Mucosa of descending colon (tissue), 3 donors: ENCODE measurements at regions not wholly inside any gene's neighbourhood (a gene's known extent, or its start where the extent isn't known, plus 50 kb on each side); places are given as distances from the start of the nearest gene placed in this dataset.
"Not testable (repeated sequence)": the region's sequence is repeated elsewhere in the genome, so short reads cannot be mapped to it uniquely, and the experiment has no call there.

ENCODE experiments used
- ATAC-seq: fragments of 200-7000 bp; cut with Tn5 transposase; one replicate; pipeline ENCODE4 v1.9.1; 2020; ENCODE audit warnings: mild to moderate bottlenecking, moderate library complexity
- DNase-seq, 3 donors: peaks; one replicate each; pipeline ENCODE4 v3.0.0-alpha.2; 2020
- H3K36me3 ChIP-seq: fragments of 200-600 bp; one replicate; pipeline ENCODE4 v1.8.0; 2021; ENCODE audit warnings: low read depth, mild to moderate bottlenecking
- H3K4me1 ChIP-seq: fragments of 200-600 bp; one replicate; pipeline ENCODE4 v1.8.0; 2021; ENCODE audit warnings: low read depth, mild to moderate bottlenecking
- H3K4me3 ChIP-seq: fragments of 200-600 bp; one replicate; pipeline ENCODE4 v1.8.0; 2021; ENCODE audit warnings: mild to moderate bottlenecking
- H3K9me3 ChIP-seq: fragments of 200-600 bp; one replicate; pipeline ENCODE4 v1.8.0; 2021; ENCODE audit warnings: mild to moderate bottlenecking
- CTCF ChIP-seq: fragments of 200-600 bp; IDR thresholded peaks from one replicate; pipeline ENCODE4 v1.8.0; 2022; ENCODE audit warnings: antibody characterized with exemption, mild to moderate bottlenecking
- intact Hi-C, 2 donors: fragments of 100-400 bp; cut with DNase I in 1 of 2; cut with micrococcal nuclease in 1 of 2; formaldehyde crosslinking; loops; one replicate each; pipeline versions ENCODE4 v1.11.0 to v1.11.1; 2022; cut with DNase I, micrococcal nuclease
- donor health status: DM: no; HTN: no; CAD: no; lungs with moderate emphysema.
- donor health status: DM: no; HTN: no; CAD: no.
- donor health status: DM: no; HTN: yes; CAD: no.

- intact Hi-C loops, result no loop called here
- H3K36me3 ChIP-seq, result no peaks in the 10 kb centered on the region
- H3K4me3 ChIP-seq, result no peak overlapping the region
- ATAC-seq (no peak), DNase-seq (no peak)
- H3K4me1 ChIP-seq, result no peaks in the 10 kb centered on the region
- H3K9me3 ChIP-seq, result no peaks in the 10 kb centered on the region
- no peak for TF ChIP-seq CTCF
Measured at GRCh38 chr5:118520771-118521415, 467.5 kb downstream of the DTWD2 start.

- ATAC-seq, result no peak
- intact Hi-C loops, result no loop called here
- no peak for DNase-seq
- no peaks in the 10 kb centered on the region for H3K36me3 ChIP-seq
- H3K4me3 ChIP-seq, result no peak overlapping the region
- H3K9me3 ChIP-seq, result no peaks in the 10 kb centered on the region
- TF ChIP-seq CTCF, result no peak
- no peaks in the 10 kb centered on the region for H3K4me1 ChIP-seq
Measured at GRCh38 chr5:118519466-118519865, 468.9 kb downstream of the DTWD2 start.

- Histone ChIP-seq H3K4me3 (no peak overlapping the region), H3K36me3 (no peaks in the 10 kb centered on the region), H3K9me3 (no peaks in the 10 kb centered on the region), H3K4me1 (no peaks in the 10 kb centered on the region)
- intact Hi-C loops, result no loop called here
- ATAC-seq, result no peak
- DNase-seq, result no peak
- no peak for TF ChIP-seq CTCF
Measured at GRCh38 chr5:118518720-118519119, 469.6 kb downstream of the DTWD2 start.

GRCh38 chr5:118511846-118512245 is 476.5 kb downstream of the DTWD2 start:
- Histone ChIP-seq H3K36me3 (no peaks in the 10 kb centered on the region), H3K4me3 (no peak overlapping the region), H3K4me1 (no peaks in the 10 kb centered on the region), H3K9me3 (no peaks in the 10 kb centered on the region)
- DNase-seq (no peak), ATAC-seq (no peak)
- no peak for TF ChIP-seq CTCF
- intact Hi-C loops, result no loop called here

DNA sequence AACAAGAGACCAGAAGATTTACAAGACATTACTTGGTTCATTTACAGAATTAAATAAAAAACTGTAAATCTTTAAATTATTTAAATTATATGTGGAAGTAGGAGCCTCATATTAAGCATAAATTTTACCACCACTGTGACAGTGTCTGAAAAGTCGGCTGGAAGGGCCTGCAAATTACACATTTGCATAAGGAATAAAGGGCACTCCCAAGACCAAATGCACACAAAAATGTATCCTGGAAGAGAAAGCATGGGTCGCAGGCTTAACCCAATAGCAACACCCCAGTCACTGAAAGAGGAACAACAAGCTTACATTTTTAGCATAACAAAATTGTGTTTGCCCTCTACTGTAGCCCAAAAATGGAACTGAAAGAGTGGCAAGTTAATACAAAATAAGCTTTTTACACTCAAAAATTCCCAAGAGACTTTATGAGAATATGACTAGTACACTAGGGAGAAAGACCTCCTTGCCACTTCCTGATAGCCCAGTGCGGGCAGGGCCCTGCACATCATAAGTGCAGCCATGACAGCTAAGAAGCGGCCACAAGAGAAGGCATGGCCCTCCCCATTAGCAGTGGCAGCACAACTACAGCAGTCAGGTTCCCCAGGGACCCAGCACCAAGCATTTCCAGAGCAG is 482.0 kb downstream of the DTWD2 start:
- Histone ChIP-seq H3K4me1 (no peaks in the 10 kb centered on the region), H3K4me3 (no peak overlapping the region), H3K9me3 (peaks cover 6% of the 10 kb centered on the region), H3K36me3 (no peaks in the 10 kb centered on the region)
- no peak for TF ChIP-seq CTCF
- DNase-seq, result no peak
- no peak for ATAC-seq
- intact Hi-C loops, result no loop called here

GRCh38 chr5:118502232-118502631 is 486.1 kb downstream of the DTWD2 start:
- not testable (repeated sequence) for ATAC-seq

More at GRCh38 chr5:118502232-118502631, 486.1 kb downstream of the DTWD2 start:
- DNase-seq, H3K9me3 ChIP-seq, H3K4me3 ChIP-seq, H3K36me3 ChIP-seq, H3K4me1 ChIP-seq, intact Hi-C loops: not testable (repeated sequence)
